ENCODE measurements at regions not wholly inside any gene's neighbourhood (a gene's known extent, or its start where the extent isn't known, plus 50 kb on each side); places are given as distances from the start of the nearest gene placed in this dataset.

DNA sequence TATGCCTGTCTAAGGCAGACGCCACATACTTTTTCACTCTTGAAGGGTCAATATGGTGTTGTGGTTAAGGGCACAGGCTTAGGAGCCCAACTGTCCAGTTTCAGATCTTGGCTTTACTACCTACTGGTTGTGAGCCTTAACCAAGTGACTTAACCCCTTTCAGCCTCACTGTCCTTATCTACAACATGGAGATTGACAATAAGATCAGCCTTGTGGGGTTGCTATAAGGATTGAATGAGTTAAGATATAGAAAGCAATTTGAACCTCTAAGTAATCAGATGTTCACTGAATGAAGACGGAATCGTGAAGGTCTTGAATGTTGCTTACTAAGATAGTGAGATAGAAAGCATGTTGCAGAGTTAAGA is 121.3 kb upstream of the JUN start:
- Mint-ChIP-seq H3K9me3 (no peaks in the 10 kb centered on the region), H3K4me1 (ENCODE audit: low read depth) (peaks cover 80% of the 10 kb centered on the region), H3K27me3 (ENCODE audit: insufficient read depth) (no peaks in the 10 kb centered on the region), H3K4me3 (peak overlapping the region; percentile 86), H3K27ac (peak overlapping the region; percentile 71), H3K36me3 (ENCODE audit: low read depth) (no peaks in the 10 kb centered on the region)
- TF ChIP-seq, protein P1, sequence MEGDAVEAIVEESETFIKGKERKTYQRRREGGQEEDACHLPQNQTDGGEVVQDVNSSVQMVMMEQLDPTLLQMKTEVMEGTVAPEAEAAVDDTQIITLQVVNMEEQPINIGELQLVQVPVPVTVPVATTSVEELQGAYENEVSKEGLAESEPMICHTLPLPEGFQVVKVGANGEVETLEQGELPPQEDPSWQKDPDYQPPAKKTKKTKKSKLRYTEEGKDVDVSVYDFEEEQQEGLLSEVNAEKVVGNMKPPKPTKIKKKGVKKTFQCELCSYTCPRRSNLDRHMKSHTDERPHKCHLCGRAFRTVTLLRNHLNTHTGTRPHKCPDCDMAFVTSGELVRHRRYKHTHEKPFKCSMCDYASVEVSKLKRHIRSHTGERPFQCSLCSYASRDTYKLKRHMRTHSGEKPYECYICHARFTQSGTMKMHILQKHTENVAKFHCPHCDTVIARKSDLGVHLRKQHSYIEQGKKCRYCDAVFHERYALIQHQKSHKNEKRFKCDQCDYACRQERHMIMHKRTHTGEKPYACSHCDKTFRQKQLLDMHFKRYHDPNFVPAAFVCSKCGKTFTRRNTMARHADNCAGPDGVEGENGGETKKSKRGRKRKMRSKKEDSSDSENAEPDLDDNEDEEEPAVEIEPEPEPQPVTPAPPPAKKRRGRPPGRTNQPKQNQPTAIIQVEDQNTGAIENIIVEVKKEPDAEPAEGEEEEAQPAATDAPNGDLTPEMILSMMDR (IDR thresholded peaks at IDR 0.05) = no peak
- DNase-seq = no peak

DNA sequence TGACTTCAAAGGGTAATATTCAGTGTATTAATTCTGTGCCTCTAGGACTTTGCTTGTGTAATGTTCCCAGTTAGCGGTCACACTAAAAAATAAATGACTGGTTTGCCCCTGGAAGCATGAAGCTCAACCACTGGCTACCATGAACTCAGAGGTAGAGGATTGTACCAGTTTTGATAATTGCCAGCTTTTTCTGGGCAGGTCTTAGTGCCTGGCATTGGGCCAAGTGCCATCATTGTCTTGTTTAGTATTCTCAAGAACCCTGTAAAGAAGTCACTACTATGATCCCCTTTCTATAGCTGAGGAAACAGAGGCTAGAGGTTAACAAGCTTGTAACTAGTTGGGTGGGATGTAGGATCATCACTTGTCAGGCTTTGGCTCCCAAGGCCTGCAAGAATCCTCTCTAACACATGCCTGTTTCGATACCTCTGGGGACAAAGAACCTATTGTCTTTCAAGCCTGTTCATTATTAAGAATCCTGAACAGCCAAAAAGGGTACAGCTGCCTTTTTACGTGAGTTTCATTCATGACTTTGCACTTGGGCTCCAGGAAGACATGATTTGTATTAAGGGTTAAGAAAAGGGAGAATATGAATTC is 121.9 kb upstream of the JUN start:
- DNase-seq = no peak

DNA sequence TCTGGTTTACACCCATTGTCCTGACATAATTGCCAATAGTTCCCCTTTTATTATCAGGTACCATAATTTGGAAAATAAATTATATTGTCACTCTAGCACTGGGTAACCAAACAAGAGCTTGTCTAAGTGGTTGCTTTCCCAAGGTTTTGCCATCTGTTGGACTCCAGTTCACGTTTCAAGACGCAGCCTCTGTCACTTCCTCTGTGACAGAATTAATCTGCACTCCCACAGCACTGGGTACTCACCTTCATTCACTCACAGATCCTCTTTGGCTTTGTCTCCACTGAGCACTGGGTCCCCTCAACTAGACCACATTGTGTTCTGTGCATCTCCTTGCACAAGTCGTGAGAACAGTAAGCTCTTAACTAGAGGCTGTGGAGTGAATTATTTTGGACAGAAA is 123.6 kb upstream of the JUN start:
- Mint-ChIP-seq H3K4me3 (no peak overlapping the region), H3K27me3 (ENCODE audit: insufficient read depth) (no peaks in the 10 kb centered on the region; the same call in 1 of the 2 replicates), H3K27ac (peak overlapping the region; percentile 42; the same call in 1 of the 2 replicates), H3K36me3 (ENCODE audit: low read depth) (no peaks in the 10 kb centered on the region), H3K9me3 (no peaks in the 10 kb centered on the region), H3K4me1 (ENCODE audit: low read depth) (peaks cover 74% of the 10 kb centered on the region)
- TF ChIP-seq, protein P1 (IDR thresholded peaks at IDR 0.05) = no peak
- no peak for DNase-seq

More for the DNA sequence above, 121.9 kb upstream of the JUN start:
- TF ChIP-seq, protein P1 (IDR thresholded peaks at IDR 0.05) = no peak
- no peaks in the 10 kb centered on the region for H3K9me3 Mint-ChIP-seq
- H3K27me3 Mint-ChIP-seq (ENCODE audit: insufficient read depth) = no peaks in the 10 kb centered on the region
- H3K36me3 Mint-ChIP-seq (ENCODE audit: low read depth) = no peaks in the 10 kb centered on the region
- peak overlapping the region; percentile 40; the same call in 1 of the 2 replicates for H3K27ac Mint-ChIP-seq
- H3K4me1 Mint-ChIP-seq (ENCODE audit: low read depth) = peaks cover 80% of the 10 kb centered on the region
- H3K4me3 Mint-ChIP-seq = no peak overlapping the region

DNA sequence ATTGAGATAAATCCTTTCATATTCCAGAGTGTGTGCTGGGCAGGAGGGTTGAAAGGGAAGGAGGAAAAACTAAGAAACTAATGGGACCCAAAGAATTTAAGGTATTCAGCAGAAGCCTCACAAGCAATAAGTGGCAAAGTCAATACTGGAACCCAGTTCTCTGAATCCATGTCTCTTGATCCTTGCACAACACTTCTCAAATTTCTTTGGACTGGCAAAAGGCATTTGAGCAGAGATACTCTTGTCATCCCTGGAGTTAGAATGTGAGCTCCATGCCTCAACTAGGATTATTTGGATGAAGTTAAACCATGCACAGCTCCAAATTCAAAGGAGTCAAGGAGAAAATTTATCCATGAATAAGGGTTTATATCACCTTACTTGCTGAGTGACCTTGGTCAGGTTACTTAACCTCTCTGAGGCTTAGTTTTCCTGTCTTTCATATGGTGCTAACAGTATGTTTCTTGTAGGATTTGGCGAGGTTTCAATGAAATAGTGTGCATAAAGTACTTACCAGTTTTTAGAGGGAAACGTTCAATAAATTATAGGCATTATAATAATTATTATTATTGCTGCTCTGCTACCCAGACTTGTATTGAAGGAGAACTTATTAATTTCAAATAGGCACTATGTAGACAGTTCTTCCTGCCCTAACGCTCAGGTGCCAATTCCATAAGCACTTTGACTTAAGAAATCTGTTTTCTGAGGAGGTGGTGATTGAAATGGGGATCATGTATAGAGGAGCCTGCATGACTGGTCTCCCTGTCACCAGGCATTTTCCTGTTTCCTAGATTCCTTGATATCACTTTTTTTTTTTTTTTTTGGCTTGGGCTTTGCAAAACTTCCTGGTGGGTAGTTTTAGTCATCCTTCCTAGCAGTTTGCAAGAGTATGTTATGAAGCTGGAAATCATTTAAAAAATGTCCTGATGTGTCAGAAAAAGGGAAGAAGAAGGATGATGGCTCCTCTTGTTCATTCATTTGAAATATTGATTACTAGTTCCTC is 125.0 kb upstream of the JUN start:
- Mint-ChIP-seq H3K4me1 (ENCODE audit: low read depth) (peaks cover 77% of the 10 kb centered on the region), H3K9me3 (no peaks in the 10 kb centered on the region), H3K36me3 (ENCODE audit: low read depth) (peaks cover under 1% of the 10 kb centered on the region), H3K27ac (peak overlapping the region; percentile 76), H3K27me3 (ENCODE audit: insufficient read depth) (no peaks in the 10 kb centered on the region; the same call in 1 of the 2 replicates), H3K4me3 (peak overlapping the region; percentile 56)
- peak; percentile 76 for DNase-seq
- TF ChIP-seq, protein P1 (IDR thresholded peaks at IDR 0.05) = no peak

DNA sequence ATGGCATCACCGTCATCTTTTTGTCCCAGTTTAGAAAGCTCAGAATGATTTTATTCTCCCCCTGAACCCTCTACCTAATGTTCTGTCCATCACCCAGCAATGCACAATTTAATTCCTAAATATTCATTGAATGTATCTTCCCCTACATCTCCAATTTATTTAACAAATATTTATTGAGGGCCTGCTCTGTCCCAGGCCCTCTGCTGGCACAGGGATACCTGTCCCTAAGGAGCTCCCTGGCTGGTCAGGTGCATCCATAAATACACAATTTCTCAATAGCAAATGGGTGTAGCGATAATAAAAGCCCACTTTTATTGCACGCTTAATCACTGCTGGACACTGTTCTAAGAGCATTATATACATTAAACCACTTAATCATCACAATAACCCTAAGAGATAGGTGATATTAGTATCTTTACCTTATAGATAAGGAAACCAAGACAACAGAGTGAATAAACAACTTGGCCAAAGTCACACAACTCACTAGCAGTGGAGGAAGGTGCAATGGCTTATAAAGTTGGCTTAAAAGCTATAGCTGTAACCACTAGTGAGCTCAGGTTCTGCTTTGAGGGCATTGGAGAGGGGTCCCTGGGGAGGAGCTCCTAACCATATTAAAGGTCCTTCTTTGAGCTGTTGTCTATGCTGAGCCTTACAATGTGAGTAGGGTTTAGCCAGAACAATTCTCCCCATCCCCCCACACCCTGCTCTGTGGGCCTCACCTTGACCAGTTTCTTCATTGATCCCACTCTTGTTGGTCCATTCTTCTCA is 126.3 kb upstream of the JUN start:
- H3K4me3 Mint-ChIP-seq = peak overlapping the region; percentile 56; the same call in 1 of the 2 replicates
- TF ChIP-seq, protein P1 (IDR thresholded peaks at IDR 0.05) = no peak
- no peaks in the 10 kb centered on the region; the same call in 1 of the 2 replicates for H3K27me3 Mint-ChIP-seq (ENCODE audit: insufficient read depth)
- DNase-seq = no peak
- peak overlapping the region; percentile 76 for H3K27ac Mint-ChIP-seq
- peaks cover 71% of the 10 kb centered on the region for H3K4me1 Mint-ChIP-seq (ENCODE audit: low read depth)
- peaks cover 12% of the 10 kb centered on the region for H3K36me3 Mint-ChIP-seq (ENCODE audit: low read depth)
- H3K9me3 Mint-ChIP-seq = peaks cover 11% of the 10 kb centered on the region

Measured in HFFc6 (cell line).